ENCODE measurements at regions not wholly inside any gene's neighbourhood (a gene's known extent, or its start where the extent isn't known, plus 50 kb on each side); places are given as distances from the start of the nearest gene placed in this dataset.
"Not testable (repeated sequence)": the region's sequence is repeated elsewhere in the genome, so short reads cannot be mapped to it uniquely, and the experiment has no call there.

DNA sequence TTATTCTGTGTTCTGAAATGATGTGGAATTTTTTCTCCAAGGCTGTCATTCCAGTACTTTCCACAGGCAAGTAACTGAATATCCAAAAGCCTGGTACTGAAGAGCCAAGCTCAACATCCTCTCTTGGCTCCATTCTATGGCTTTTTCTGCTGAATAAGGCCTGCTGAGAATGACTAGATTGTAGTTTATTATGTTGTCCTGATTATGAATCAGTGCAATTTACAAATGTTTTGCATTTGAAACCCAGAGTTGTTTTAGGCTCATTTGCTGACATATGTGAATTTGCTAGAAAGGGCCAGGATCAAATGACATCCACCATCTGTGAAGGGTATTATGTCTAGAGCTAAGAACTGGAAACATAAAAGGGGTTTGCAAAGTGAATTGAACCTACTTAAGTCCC lies 596.6 kb downstream of the KCTD12 start:
- DNase-seq (ENCODE audit: insufficient read length): no peak

DNA sequence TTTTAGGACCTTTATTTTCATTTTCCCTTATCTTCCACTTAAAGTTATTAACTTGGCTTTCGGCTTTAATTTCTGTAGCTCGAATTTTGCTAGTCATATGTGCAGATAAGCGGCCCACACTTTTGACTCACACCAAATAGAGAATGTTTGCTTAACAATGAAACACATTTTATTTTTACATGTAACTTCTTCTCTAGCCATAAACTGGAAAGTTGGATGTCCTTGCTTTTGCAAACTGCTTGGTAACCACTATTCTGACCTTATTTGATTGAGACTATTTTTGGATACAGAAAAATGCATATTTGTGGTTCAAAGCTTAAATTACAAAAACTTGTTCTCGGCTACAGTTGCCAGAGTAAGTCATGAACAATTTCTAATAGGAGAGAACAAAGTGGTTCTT lies 600.0 kb downstream of the KCTD12 start:
- FAIRE-seq (no peak), DNase-seq (ENCODE audit: insufficient read length) (no peak)

More for the DNA sequence above, 596.6 kb downstream of the KCTD12 start:
- no peak for FAIRE-seq
- TF ChIP-seq POLR2AphosphoS5 (IDR thresholded peaks at IDR 0.05; ENCODE audit: low read depth, low read length) (no peak), TAF1 (IDR thresholded peaks at IDR 0.05; ENCODE audit: borderline replicate concordance, low read depth, low read length) (no peak), POLR2A (IDR thresholded peaks at IDR 0.05; ENCODE audit: low read depth, low read length) (no peak)

DNA sequence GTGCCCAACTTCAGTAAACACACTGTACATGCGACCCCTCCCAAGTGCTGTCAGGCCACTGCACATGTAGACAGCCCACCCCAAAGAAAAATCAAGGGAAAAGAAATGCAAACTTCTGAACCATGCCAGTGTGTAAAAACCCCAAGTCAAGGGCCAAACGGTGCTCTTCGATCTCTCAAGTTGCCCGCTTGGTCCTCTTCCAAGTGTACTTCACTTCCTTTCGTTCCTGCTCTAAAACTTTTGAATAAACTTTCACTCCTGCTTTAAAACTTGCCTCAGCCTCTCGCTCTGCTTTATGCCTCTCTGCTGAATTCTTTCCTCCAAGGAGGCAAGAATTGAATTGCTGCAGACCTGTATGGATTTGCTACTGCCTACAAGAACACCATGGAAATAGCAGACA lies 600.7 kb downstream of the KCTD12 start:
- TF ChIP-seq POLR2A (IDR thresholded peaks at IDR 0.05; ENCODE audit: low read depth, low read length) (no peak), POLR2AphosphoS5 (IDR thresholded peaks at IDR 0.05; ENCODE audit: low read depth, low read length) (no peak), TAF1 (IDR thresholded peaks at IDR 0.05; ENCODE audit: borderline replicate concordance, low read depth, low read length) (no peak)
- no peak for DNase-seq (ENCODE audit: insufficient read length)
- FAIRE-seq: no peak

More for the DNA sequence above, 600.0 kb downstream of the KCTD12 start:
- TF ChIP-seq TAF1 (IDR thresholded peaks at IDR 0.05; ENCODE audit: borderline replicate concordance, low read depth, low read length) (no peak), POLR2AphosphoS5 (IDR thresholded peaks at IDR 0.05; ENCODE audit: low read depth, low read length) (no peak), POLR2A (IDR thresholded peaks at IDR 0.05; ENCODE audit: low read depth, low read length) (no peak)

DNA sequence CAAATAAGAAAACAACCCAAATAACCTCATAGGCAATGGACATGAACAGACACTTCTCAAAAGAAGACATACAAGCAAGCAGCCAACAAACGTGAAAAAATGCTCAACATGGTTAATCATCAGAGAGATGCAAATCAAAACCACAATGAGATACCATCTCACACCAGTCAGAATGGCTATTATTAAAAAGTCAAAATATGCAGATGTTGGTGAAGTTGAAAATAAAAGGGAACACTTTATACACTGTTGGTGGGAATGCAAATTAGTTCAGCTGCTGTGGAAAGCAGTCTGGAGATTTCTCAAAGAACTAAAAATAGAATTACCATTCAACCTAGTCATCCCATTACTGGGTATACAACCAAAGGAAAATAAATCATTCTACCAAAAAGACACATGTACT lies 606.4 kb downstream of the KCTD12 start:
- not testable (repeated sequence) for FAIRE-seq; DNase-seq (ENCODE audit: insufficient read length)

DNA sequence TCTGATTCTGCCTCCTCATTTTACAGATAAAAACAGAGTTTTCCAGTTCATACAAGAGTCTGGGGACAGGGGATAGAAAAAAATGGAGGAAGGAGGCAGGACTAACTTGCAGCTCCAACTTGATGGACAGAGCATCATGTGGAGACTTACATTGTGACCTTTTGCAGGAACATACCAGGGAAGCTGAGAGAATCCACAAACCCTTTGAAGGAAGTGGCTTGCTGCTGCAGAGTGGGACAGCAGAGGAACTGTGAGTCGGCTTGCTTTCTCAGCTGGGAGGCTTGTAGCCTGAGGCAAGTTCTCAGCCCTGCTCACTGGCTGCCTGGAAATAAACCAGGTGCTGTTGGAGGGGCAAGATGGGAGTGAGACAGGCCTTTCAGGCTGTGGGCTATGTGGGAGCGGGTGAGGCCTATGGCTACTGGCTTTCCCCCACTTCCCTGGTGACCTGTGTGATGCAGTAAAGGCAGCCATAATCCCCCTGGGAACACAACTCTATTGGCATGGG lies 614.4 kb downstream of the KCTD12 start:
- TF ChIP-seq POLR2AphosphoS5 (IDR thresholded peaks at IDR 0.05; ENCODE audit: low read depth, low read length) (no peak), TAF1 (IDR thresholded peaks at IDR 0.05; ENCODE audit: borderline replicate concordance, low read depth, low read length) (no peak), POLR2A (IDR thresholded peaks at IDR 0.05; ENCODE audit: low read depth, low read length) (no peak)
- DNase-seq (ENCODE audit: insufficient read length) (no peak), FAIRE-seq (no peak)

DNA sequence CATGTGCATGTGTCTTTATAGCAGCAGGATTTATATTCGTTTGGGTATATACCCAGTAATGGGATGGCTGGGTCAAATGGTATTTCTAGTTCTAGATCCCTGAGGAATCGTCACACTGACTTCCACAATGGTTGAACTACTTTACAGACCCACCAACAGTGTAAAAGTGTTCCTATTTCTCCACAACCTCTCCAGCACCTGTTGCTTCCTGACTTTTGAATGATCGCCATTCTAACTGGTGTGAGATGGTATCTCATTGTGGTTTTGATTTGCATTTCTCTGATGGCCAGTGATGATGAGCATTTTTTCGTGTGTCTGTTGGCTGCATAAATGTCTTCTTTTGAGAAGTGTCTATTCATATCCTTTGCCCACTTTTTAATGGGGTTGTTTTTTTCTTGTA lies 617.9 kb downstream of the KCTD12 start:
- DNase-seq (ENCODE audit: insufficient read length); FAIRE-seq: not testable (repeated sequence)

DNA sequence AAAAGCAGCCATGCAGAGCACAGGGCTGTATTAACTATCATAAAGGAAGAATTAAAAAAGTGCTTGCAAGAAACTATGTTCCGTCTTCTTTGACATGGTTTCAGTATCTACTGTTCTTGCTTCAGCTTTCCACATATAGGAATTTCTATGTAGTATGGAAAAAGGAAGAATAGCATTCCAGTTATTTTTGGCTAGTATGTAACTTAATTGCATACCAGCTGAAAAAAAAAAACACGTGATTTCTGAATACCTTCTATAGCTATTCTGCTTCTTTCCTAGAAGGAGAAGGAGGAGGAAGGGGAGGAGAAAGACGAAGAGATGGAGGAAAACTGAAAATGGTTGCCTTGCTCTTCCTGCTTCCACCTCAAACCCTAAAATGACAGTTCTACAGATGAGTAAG lies 619.0 kb downstream of the KCTD12 start:
- TF ChIP-seq TAF1 (IDR thresholded peaks at IDR 0.05; ENCODE audit: borderline replicate concordance, low read depth, low read length) (no peak), POLR2A (IDR thresholded peaks at IDR 0.05; ENCODE audit: low read depth, low read length) (no peak), POLR2AphosphoS5 (IDR thresholded peaks at IDR 0.05; ENCODE audit: low read depth, low read length) (no peak)
- DNase-seq (ENCODE audit: insufficient read length) (no peak), FAIRE-seq (no peak)

DNA sequence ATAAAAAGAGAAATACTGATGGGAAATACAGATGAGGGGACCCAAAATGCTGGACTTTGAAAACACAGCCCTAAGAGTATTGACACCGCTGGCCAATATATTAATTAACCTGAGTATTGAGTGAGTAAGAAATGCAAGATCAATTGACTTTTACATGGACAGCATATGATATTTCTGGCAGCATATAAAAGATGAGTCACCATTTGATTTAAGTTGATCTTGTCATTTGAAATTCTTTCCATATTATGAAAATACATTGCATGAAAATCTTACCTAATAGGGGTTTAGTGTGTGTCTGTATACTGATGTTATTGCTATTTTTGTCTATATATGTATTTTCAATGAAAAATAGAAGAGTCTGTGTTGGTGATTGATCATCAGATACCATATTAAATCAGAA lies 619.6 kb downstream of the KCTD12 start:
- no peak for FAIRE-seq
- TF ChIP-seq POLR2A (IDR thresholded peaks at IDR 0.05; ENCODE audit: low read depth, low read length) (no peak), TAF1 (IDR thresholded peaks at IDR 0.05; ENCODE audit: borderline replicate concordance, low read depth, low read length) (no peak), POLR2AphosphoS5 (IDR thresholded peaks at IDR 0.05; ENCODE audit: low read depth, low read length) (no peak)
- no peak for DNase-seq (ENCODE audit: insufficient read length)

DNA sequence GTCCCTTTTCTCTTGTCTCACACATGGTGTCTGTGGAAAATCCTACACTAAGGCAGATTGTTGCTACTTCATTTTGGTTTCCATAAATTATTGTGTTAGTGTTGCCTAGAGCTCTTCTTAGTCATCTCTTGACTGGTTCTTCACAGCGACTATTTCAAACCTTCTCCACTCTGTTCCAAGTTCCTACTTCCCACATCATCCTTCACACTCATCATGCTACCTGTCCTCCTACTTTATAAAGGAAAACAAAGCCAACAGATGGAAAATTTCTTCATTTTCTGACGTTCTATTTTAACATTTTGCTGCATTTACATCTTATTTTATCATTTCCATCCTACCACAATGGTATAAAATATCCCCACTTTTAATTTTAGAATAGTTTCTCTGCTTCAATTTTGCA lies 614.1 kb downstream of the LMO7 start:
- FAIRE-seq (no peak), DNase-seq (ENCODE audit: insufficient read length) (no peak)
- no peak for TF ChIP-seq TAF1 (IDR thresholded peaks at IDR 0.05; ENCODE audit: borderline replicate concordance, low read depth, low read length)
- no peak for TF ChIP-seq POLR2AphosphoS5 (IDR thresholded peaks at IDR 0.05; ENCODE audit: low read depth, low read length)
- TF ChIP-seq POLR2A (IDR thresholded peaks at IDR 0.05; ENCODE audit: low read depth, low read length): no peak

DNA sequence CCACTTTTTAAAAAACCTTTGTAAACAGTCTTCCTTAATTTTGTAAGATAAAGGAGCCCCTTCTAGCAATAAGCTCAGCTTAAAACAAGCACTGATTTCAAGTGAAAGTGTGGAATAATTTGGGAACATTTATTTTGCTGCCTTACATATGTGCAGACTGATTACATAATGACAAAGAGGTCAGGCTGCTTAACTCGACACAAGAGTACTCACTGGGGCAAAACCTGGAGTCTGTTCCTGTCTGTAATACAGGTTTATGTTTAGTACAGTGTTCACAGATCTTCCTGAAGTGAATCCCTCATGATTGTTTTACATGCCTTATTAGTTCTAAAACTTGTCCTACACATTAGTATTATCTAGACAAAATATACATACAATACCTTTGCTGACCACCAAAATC lies 609.8 kb downstream of the LMO7 start:
- no peak for FAIRE-seq
- DNase-seq (ENCODE audit: insufficient read length): no peak
- no peak for TF ChIP-seq POLR2AphosphoS5 (IDR thresholded peaks at IDR 0.05; ENCODE audit: low read depth, low read length)

DNA sequence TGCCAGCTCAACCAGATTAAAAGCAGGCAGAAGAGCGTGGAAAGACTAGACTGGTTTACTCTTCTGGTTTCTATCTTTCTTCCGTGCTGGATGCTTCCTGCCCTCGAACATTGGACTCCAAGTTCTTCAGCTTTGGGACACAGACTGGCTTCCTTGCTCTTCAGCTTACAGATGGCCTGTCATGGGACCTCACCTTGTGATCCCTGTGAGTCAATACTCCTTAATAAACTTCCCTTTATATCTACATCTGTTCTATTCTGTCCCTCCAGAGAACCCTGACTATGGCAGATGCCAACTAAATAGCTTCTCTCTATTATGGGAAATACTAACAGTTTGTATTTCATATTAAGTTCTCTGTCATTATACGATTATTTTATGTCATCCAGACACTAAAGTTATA lies 609.1 kb downstream of the LMO7 start:
- FAIRE-seq: no peak

DNA sequence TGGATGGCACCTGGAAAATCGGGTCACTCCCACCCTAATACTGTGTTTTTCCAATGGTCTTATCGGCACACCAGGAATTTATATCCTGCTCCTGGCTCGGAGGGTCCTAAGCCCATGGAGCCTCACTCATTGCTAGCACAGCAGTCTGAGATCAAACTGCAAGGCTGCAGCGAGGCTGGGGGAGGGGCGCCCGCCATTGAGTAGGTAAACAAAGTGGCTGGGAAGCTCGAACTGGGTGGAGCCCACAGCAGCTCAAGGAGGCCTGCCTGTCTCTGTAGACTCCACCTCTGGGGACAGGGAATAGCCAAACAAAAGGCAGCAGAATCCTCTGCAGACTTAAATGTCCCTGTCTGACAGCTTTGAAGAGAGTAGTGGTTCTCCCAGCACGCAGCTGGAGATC lies 607.0 kb downstream of the LMO7 start:
- FAIRE-seq; DNase-seq (ENCODE audit: insufficient read length): not testable (repeated sequence)

More for the DNA sequence above, 609.1 kb downstream of the LMO7 start:
- DNase-seq (ENCODE audit: insufficient read length): no peak
- TF ChIP-seq POLR2A (IDR thresholded peaks at IDR 0.05; ENCODE audit: low read depth, low read length): no peak

DNA sequence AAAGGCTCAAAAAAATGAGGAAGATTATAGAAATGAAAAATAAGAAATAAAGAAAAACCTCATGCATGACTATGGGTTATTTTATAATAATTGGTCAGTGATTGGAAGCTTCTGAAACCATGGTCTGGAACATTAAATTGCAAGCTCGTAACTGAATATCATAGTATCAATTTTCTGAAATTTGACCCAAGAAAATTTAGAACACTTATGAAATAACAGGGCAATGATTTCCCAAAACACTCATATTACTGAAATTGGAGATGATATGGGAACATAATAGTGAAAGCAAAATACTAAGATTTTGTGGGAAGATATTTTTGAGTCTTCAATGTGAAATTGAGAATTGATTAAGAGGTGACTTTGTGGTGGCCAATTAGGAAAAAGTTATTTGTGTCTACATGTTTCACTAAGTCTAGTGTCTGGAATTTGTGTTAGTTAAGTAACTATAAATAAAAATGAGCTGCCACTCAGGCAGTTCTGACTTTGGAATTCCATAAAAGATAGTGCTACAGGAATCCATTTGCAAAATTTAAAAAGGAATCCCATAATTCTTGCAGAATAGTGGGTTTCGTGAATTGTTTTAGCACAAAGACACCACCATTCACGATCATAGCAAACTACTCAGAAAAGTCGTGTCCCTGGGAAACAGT lies 603.0 kb downstream of the LMO7 start:
- DNase-seq (ENCODE audit: insufficient read length) (no peak), FAIRE-seq (no peak)
- TF ChIP-seq POLR2AphosphoS5 (IDR thresholded peaks at IDR 0.05; ENCODE audit: low read depth, low read length) (no peak), TAF1 (IDR thresholded peaks at IDR 0.05; ENCODE audit: borderline replicate concordance, low read depth, low read length) (no peak), POLR2A (IDR thresholded peaks at IDR 0.05; ENCODE audit: low read depth, low read length) (no peak)
